CD14-positive monocyte (primary cell): ENCODE measurements at regions not wholly inside any gene's neighbourhood (a gene's known extent, or its start where the extent isn't known, plus 50 kb on each side); places are given as distances from the start of the nearest gene placed in this dataset.
A peak's percentile ranks its signal among the peaks of the same experiment; 100 is the strongest.

Experiments
- DNase-seq, 3 donors: peaks; one replicate each; pipeline ENCODE4 v3.0.0-alpha.2; 2011 to 2022
- H2AFZ ChIP-seq: 2 replicates; pipeline ENCODE4 v1.6.0; 2012; ENCODE audit warnings: mild to moderate bottlenecking, low read depth, low read length, inconsistent platforms; ENCODE audit not compliant: insufficient read depth, poor library complexity, severe bottlenecking
- H3K27ac ChIP-seq, 2 donors: 1 replicate in 1 of 2; 2 replicates in 1 of 2; pipeline ENCODE4 v1.5.1; 2012 to 2013; ENCODE audit warnings: low read length in 2 of 2, control low read depth in 1 of 2, inconsistent platforms in 1 of 2, low read depth in 1 of 2, mild to moderate bottlenecking in 1 of 2
- H3K27me3 ChIP-seq, 2 donors: one replicate each; pipeline versions ENCODE4 v1.6.0 to v1.6.1; 2011 to 2013; ENCODE audit warnings: low read length in 2 of 2; ENCODE audit not compliant: control insufficient read depth in 2 of 2, insufficient read depth in 2 of 2
- H3K36me3 ChIP-seq, 2 donors: replicated peaks in 1 of 2; 1 replicate in 1 of 2; 2 replicates in 1 of 2; pipeline versions ENCODE4 v1.5.1 to v1.6.1; 2012 to 2013; ENCODE audit warnings: low read length in 2 of 2, control low read depth in 1 of 2, inconsistent platforms in 1 of 2, mild to moderate bottlenecking in 1 of 2; ENCODE audit not compliant: insufficient read depth in 2 of 2, control insufficient read depth in 1 of 2
- H3K4me1 ChIP-seq, 2 donors: 1 replicate in 1 of 2; 2 replicates in 1 of 2; pipeline versions ENCODE4 v1.5.1 to v1.6.1; 2012 to 2013; ENCODE audit warnings: low read length in 2 of 2, control low read depth in 1 of 2, inconsistent platforms in 1 of 2, mild to moderate bottlenecking in 1 of 2, moderate library complexity in 1 of 2; ENCODE audit not compliant: insufficient read depth in 2 of 2, control insufficient read depth in 1 of 2
- H3K4me2 ChIP-seq: replicated peaks from 2 replicates; pipeline ENCODE3; 2012; ENCODE audit warnings: low read length, moderate library complexity, mild to moderate bottlenecking; ENCODE audit not compliant: poor library complexity, severe bottlenecking; ENCODE audit errors: extremely low read depth
- H3K4me3 ChIP-seq, 3 experiments: fragments of 200-600 bp in 1 of 3; sonication (generic) in 1 of 3; replicated peaks in 1 of 3; 1 replicate in 2 of 3; 2 replicates in 1 of 3; pipeline ENCODE4 v1.5.1; 2011 to 2013; ENCODE audit warnings: low read length in 3 of 3, mild to moderate bottlenecking in 3 of 3, control low read depth in 2 of 3, low read depth in 2 of 3, inconsistent platforms in 1 of 3, moderate library complexity in 1 of 3
- H3K79me2 ChIP-seq: 2 replicates; pipeline ENCODE4 v1.6.0; 2012; ENCODE audit warnings: mild to moderate bottlenecking, control low read depth, inconsistent platforms, low read length, moderate library complexity; ENCODE audit not compliant: insufficient read depth
- H3K9ac ChIP-seq: 2 replicates; pipeline ENCODE4 v1.6.0; 2017; ENCODE audit warnings: low read length, mild to moderate bottlenecking; ENCODE audit not compliant: insufficient read depth, poor library complexity, severe bottlenecking
- H3K9me3 ChIP-seq, 2 donors: replicated peaks in 1 of 2; 1 replicate in 1 of 2; 2 replicates in 1 of 2; pipeline versions ENCODE4 v1.5.1 to v1.6.1; 2012 to 2013; ENCODE audit warnings: low read length in 2 of 2, control low read depth in 1 of 2; ENCODE audit not compliant: control insufficient read depth in 1 of 2, insufficient read depth in 1 of 2
- H4K20me1 ChIP-seq: 2 replicates; pipeline ENCODE4 v1.6.0; 2012; ENCODE audit warnings: mild to moderate bottlenecking, low read length, control low read depth, moderate library complexity; ENCODE audit not compliant: insufficient read depth
- H3K27ac Mint-ChIP-seq, 7 donors: one replicate each; pipeline ENCODE4 v1.8.0; 2020; ENCODE audit warnings: mild to moderate bottlenecking in 7 of 7, mixed read lengths in 7 of 7, moderate library complexity in 6 of 7, inconsistent platforms in 2 of 7
- H3K27me3 Mint-ChIP-seq, 3 donors: one replicate each; pipeline ENCODE4 v1.8.0; 2021 to 2022; ENCODE audit warnings: low read depth in 3 of 3, mild to moderate bottlenecking in 3 of 3, mixed read lengths in 3 of 3, moderate library complexity in 3 of 3, inconsistent platforms in 1 of 3
- H3K36me3 Mint-ChIP-seq, 2 donors: one replicate each; pipeline ENCODE4 v1.8.0; 2020; ENCODE audit warnings: mixed read lengths in 2 of 2, inconsistent platforms in 1 of 2, mild to moderate bottlenecking in 1 of 2
- H3K4me1 Mint-ChIP-seq: one replicate; pipeline ENCODE4 v1.8.0; 2020; ENCODE audit warnings: mild to moderate bottlenecking, mixed read lengths
- H3K4me3 Mint-ChIP-seq, 2 donors: one replicate each; pipeline ENCODE4 v1.8.0; 2020; ENCODE audit warnings: mild to moderate bottlenecking in 2 of 2, mixed read lengths in 2 of 2, moderate library complexity in 1 of 2
- H3K9me3 Mint-ChIP-seq, 7 donors: one replicate each; pipeline ENCODE4 v1.8.0; 2020 to 2022; ENCODE audit warnings: mixed read lengths in 7 of 7, mild to moderate bottlenecking in 6 of 7, moderate library complexity in 6 of 7, inconsistent platforms in 2 of 7
- WGBS: methylation state at CpG from one replicate; pipeline ENCODE4 v1.1.5; 2013; ENCODE audit warnings: missing lambda C conversion rate; ENCODE audit not compliant: insufficient coverage; 5-methylcytosine and 5-hydroxymethylcytosine counted together
- intact Hi-C, 2 donors: fragments of 100-400 bp; cut with micrococcal nuclease; formaldehyde crosslinking; loops; one replicate each; pipeline versions ENCODE4 v1.15.0 to v1.15.1; 2023
- TF ChIP-seq, protein P1 (sequence below): fragments of 200-600 bp; IDR thresholded peaks from one replicate; pipeline ENCODE4 v1.8.0; 2022; ENCODE audit warnings: antibody characterized with exemption, mild to moderate bottlenecking

DNA sequence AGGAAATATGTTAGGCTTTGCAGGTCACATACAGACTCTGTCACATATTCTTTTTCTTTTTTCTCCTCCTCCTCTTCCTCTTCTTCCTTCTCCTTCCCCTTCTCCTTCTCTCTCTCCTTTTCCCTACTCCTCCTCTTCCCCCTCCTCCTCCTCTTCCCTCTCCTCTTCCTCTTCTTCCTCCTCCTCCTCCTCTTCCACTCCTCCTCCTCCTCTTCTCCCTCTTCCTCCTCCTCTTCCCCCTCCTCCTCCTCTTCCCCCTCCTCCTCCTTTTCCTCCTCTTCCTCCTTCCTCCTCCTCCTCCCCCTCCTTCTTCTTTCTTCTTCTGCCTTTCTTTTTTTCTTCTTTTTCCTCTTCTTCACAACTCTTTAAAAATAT, 159.8 kb downstream of the KIF20B start:
- TF ChIP-seq, protein P1, sequence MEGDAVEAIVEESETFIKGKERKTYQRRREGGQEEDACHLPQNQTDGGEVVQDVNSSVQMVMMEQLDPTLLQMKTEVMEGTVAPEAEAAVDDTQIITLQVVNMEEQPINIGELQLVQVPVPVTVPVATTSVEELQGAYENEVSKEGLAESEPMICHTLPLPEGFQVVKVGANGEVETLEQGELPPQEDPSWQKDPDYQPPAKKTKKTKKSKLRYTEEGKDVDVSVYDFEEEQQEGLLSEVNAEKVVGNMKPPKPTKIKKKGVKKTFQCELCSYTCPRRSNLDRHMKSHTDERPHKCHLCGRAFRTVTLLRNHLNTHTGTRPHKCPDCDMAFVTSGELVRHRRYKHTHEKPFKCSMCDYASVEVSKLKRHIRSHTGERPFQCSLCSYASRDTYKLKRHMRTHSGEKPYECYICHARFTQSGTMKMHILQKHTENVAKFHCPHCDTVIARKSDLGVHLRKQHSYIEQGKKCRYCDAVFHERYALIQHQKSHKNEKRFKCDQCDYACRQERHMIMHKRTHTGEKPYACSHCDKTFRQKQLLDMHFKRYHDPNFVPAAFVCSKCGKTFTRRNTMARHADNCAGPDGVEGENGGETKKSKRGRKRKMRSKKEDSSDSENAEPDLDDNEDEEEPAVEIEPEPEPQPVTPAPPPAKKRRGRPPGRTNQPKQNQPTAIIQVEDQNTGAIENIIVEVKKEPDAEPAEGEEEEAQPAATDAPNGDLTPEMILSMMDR: no peak
- no peaks in the 10 kb centered on the region for H3K27me3 Mint-ChIP-seq
- no peak for DNase-seq
- H3K9me3 Mint-ChIP-seq: peaks cover 0 to 4% (median 0%) of the 10 kb centered on the region in 7 donors
- Histone ChIP-seq H3K27me3 (no peaks in the 10 kb centered on the region), H3K4me2 (peak overlapping the region; percentile 66), H3K9ac (peak overlapping the region; percentile 42), H3K27ac (peak overlapping the region in 1 of 2 donors; percentile 68), H3K9me3 (no peaks in the 10 kb centered on the region), H2AFZ (peak overlapping the region; percentile 61), H3K4me1 (peaks cover 2 to 9% of the 10 kb centered on the region in 2 donors), H3K79me2 (no peaks in the 10 kb centered on the region), H3K36me3 (no peaks in the 10 kb centered on the region), H3K4me3 (peak overlapping the region in 2 of 3 experiments; percentile 61 to 69), H4K20me1 (no peaks in the 10 kb centered on the region)
- intact Hi-C loops: no loop called here
- peak overlapping the region in 2 of 7 donors; percentile 8 to 17 for H3K27ac Mint-ChIP-seq
- peaks cover 15% of the 10 kb centered on the region for H3K4me1 Mint-ChIP-seq
- peak overlapping the region in 1 of 2 donors; percentile 85 for H3K4me3 Mint-ChIP-seq
- H3K36me3 Mint-ChIP-seq: no peaks in the 10 kb centered on the region

DNA sequence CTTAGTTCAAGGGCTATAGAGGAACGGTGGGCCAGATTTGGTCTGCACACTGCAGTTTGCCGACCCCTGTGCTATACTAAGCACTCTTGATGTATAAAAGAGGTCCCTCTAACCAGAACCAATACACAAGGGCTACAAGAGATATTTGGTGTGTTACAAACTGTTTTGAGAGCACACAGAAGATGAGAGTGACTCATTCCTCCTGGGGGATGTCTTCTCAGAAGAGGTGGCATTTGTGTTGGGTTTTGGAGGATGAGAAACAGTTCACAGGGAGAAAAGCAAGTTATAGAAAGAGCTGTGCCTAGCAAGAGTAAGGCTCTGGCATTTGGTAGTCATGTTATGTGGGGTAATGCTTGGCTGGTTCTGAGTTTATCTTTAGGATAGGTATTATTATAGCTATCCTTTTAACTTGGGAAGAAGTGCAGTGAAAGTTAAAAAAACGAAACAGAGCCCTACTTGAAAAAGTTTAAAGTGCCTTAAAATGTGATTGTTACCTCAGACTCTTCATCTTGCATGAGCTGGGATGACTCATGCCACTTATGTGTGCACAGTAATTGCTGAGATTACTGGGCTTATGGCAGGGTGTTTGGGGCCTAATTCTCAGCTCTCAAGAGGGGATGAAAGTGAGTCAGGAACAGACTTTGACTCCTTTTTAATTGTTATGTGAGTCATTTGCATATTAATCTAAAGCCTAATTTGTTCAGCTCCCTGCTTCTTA, 160.4 kb downstream of the KIF20B start:
- no peaks in the 10 kb centered on the region for H4K20me1 ChIP-seq
- peaks cover 2 to 9% of the 10 kb centered on the region in 2 donors for H3K4me1 ChIP-seq
- no peaks in the 10 kb centered on the region for H3K9me3 ChIP-seq
- TF ChIP-seq, protein P1: no peak
- WGBS: 80% methylated on average over 1 of the region's 3 CpGs
- no peak overlapping the region for H2AFZ ChIP-seq
- no peak overlapping the region for H3K4me2 ChIP-seq
- Mint-ChIP-seq H3K4me1 (peaks cover 15% of the 10 kb centered on the region), H3K27me3 (no peaks in the 10 kb centered on the region), H3K4me3 (no peak overlapping the region), H3K36me3 (no peaks in the 10 kb centered on the region), H3K9me3 (peaks cover 0 to under 1% (median 0%) of the 10 kb centered on the region in 7 donors), H3K27ac (peak overlapping the region in 3 of 7 donors; percentile 0 to 80 (median 79))
- DNase-seq: peak in 2 of 3 donors; percentile 8 to 29
- peak overlapping the region in 1 of 2 donors; percentile 45 for H3K27ac ChIP-seq
- no peak overlapping the region for H3K4me3 ChIP-seq
- H3K9ac ChIP-seq: no peak overlapping the region
- H3K27me3 ChIP-seq: no peaks in the 10 kb centered on the region
- H3K36me3 ChIP-seq: no peaks in the 10 kb centered on the region
- intact Hi-C loops: no loop called here
- no peaks in the 10 kb centered on the region for H3K79me2 ChIP-seq
